ENCODE measurements at regions not wholly inside any gene's neighbourhood (a gene's known extent, or its start where the extent isn't known, plus 50 kb on each side); places are given as distances from the start of the nearest gene placed in this dataset.

- DNase-seq (ENCODE audit: low spot score in 2 of 2): no peak
- TF ChIP-seq POLR2A (IDR thresholded peaks at IDR 0.05) (no peak), EP300 (IDR thresholded peaks at IDR 0.05) (no peak)
- H3K9me3 ChIP-seq: peaks cover 0 to 21% (median 0%) of the 10 kb centered on the region in 4 donors
- H3K27ac ChIP-seq: no peak overlapping the region
- peaks cover 0 to 19% (median 0%) of the 10 kb centered on the region in 4 donors for H3K4me1 ChIP-seq
- WGBS, 2 donors: 89 to 92% methylated on average over 11 of the region's 11 CpGs
- no peaks in the 10 kb centered on the region for H3K36me3 ChIP-seq
- H3K27me3 ChIP-seq: no peaks in the 10 kb centered on the region
- no peak overlapping the region for H3K4me3 ChIP-seq
Observed at GRCh38 chr11:115585361-115586024, 81.3 kb upstream of the CADM1 start.

GRCh38 chr11:115581871-115582639 lies 77.8 kb upstream of the CADM1 start:
- Histone ChIP-seq H3K4me1 (peaks cover 0 to 26% (median 0%) of the 10 kb centered on the region in 4 donors), H3K4me3 (no peak overlapping the region), H3K9me3 (peaks cover 0 to 4% (median 0%) of the 10 kb centered on the region in 4 donors), H3K27ac (no peak overlapping the region), H3K36me3 (no peaks in the 10 kb centered on the region), H3K27me3 (no peaks in the 10 kb centered on the region)
- no peak for TF ChIP-seq POLR2A (IDR thresholded peaks at IDR 0.05)
- no peak for TF ChIP-seq EP300 (IDR thresholded peaks at IDR 0.05)
- no peak for TF ChIP-seq CTCF (IDR thresholded peaks at IDR 0.05)
- WGBS, 2 donors: 73 to 79% methylated on average over 20 of the region's 20 CpGs
- no peak for DNase-seq (ENCODE audit: low spot score in 2 of 2)

GRCh38 chr11:115580927-115581680 lies 76.9 kb upstream of the CADM1 start:
- no peaks in the 10 kb centered on the region for H3K27me3 ChIP-seq
- peaks cover 0 to 26% (median 0%) of the 10 kb centered on the region in 4 donors for H3K4me1 ChIP-seq
- H3K4me3 ChIP-seq: no peak overlapping the region
- TF ChIP-seq POLR2A (IDR thresholded peaks at IDR 0.05) (no peak), EP300 (IDR thresholded peaks at IDR 0.05) (peak in 1 of 2 donors; percentile 19)
- 29 to 42% methylated on average over 7 of the region's 7 CpGs for WGBS, 2 donors
- peak; percentile 13 to 19 for DNase-seq (ENCODE audit: low spot score in 2 of 2)
- no peaks in the 10 kb centered on the region for H3K36me3 ChIP-seq
- no peaks in the 10 kb centered on the region for H3K9me3 ChIP-seq
- no peak overlapping the region for H3K27ac ChIP-seq

- Histone ChIP-seq H3K27ac (no peak overlapping the region), H3K4me3 (no peak overlapping the region), H3K36me3 (no peaks in the 10 kb centered on the region), H3K27me3 (no peaks in the 10 kb centered on the region), H3K4me1 (peaks cover 0 to 26% (median 0%) of the 10 kb centered on the region in 4 donors), H3K9me3 (no peaks in the 10 kb centered on the region)
- no peak for DNase-seq (ENCODE audit: low spot score in 2 of 2)
- WGBS, 2 donors: 60 to 72% methylated on average over 4 of the region's 4 CpGs
- TF ChIP-seq POLR2A (IDR thresholded peaks at IDR 0.05): no peak
- TF ChIP-seq EP300 (IDR thresholded peaks at IDR 0.05): no peak
- no peak for TF ChIP-seq CTCF (IDR thresholded peaks at IDR 0.05)
Observed at GRCh38 chr11:115580416-115580815, 76.2 kb upstream of the CADM1 start.

- no peaks in the 10 kb centered on the region for H3K36me3 ChIP-seq
- no peak overlapping the region for H3K27ac ChIP-seq
- H3K27me3 ChIP-seq: no peaks in the 10 kb centered on the region
- H3K4me1 ChIP-seq: peaks cover 0 to 26% (median 0%) of the 10 kb centered on the region in 4 donors
- no peak for DNase-seq (ENCODE audit: low spot score in 2 of 2)
- H3K4me3 ChIP-seq: no peak overlapping the region
- TF ChIP-seq EP300 (IDR thresholded peaks at IDR 0.05) (no peak), POLR2A (IDR thresholded peaks at IDR 0.05) (no peak), CTCF (IDR thresholded peaks at IDR 0.05) (no peak)
- 85 to 94% methylated on average over 5 of the region's 5 CpGs for WGBS, 2 donors
- H3K9me3 ChIP-seq: no peaks in the 10 kb centered on the region
Observed at GRCh38 chr11:115579181-115579825, 75.1 kb upstream of the CADM1 start.
